ENCODE measurements at regions not wholly inside any gene's neighbourhood (a gene's known extent, or its start where the extent isn't known, plus 50 kb on each side); places are given as distances from the start of the nearest gene placed in this dataset.
"Not testable (repeated sequence)": the region's sequence is repeated elsewhere in the genome, so short reads cannot be mapped to it uniquely, and the experiment has no call there.

DNA sequence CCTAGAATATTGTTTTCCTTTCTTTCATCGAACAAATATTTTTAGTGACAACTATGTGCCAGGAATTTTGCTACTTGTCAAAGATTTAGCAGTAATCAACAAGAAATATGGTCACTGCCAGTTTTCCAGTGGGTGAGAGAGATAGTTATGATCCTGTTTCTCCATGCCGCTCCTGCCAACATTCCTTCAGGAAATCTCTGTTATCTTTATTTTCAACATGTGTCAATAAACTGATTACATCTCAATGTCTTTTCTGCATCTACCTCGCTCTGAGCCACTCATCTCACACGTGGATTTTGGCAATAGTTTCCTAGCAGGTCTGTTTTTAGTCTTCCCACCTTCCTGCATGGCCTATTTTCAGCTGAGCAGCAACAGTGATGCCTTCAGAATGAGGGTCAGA lies 650.0 kb upstream of the STXBP6 start:
- no peak for DNase-seq

DNA sequence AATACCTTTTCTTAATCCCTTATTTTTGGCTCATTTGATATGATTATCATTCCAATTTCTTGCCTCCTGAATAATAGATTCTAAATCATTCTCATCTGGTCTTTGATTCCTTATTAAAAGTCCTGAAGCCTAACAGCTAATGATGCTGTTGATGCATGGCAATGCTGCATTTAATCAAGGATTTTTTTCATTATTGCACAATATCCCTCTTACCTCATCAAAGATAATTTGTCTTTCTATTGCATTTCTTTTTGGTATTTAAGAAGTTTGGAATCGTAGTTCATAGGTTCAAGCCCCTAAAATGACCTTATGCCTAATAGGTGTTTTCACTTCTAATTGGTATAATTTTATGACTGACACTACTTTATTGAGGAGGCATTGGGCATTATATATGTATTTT lies 648.2 kb upstream of the STXBP6 start:
- DNase-seq: no peak

DNA sequence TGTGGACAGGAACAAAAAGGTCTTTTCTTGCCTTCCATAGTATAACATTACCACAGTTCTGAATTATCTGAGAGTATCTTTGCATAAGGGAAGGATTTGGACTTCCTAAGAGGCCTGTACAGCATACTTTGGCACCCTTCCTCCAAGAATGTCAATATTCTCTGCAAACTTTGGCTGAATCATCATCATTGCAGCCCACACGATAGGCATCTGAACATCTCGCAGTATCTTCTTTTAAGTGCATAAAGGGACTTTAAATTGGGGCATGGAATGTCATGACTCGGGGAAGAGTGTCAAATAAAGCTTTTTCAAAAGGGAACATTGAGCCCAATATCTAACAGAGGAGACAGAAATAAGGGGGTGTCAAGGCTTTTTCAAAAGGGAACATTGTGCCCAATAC lies 646.2 kb upstream of the STXBP6 start:
- no peak for DNase-seq

DNA sequence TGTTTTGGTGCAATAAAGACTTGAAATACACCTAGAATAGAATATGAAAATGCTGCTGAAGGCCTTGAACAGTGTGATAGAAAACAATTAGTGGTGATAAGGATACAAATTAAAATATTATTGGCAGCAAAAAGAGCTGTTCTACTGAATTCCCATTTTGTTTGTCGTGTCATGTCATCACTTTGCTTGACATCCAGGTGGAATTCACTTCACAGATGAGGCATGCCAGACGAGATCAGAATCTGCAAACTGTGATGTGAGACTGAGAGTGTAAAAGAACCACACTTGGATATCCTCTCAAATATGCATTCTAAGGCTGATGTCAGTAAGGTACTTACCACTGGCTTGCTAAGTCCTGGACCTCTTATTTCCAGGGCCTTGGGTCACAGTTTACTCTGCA lies 635.1 kb upstream of the STXBP6 start:
- no peak for DNase-seq

DNA sequence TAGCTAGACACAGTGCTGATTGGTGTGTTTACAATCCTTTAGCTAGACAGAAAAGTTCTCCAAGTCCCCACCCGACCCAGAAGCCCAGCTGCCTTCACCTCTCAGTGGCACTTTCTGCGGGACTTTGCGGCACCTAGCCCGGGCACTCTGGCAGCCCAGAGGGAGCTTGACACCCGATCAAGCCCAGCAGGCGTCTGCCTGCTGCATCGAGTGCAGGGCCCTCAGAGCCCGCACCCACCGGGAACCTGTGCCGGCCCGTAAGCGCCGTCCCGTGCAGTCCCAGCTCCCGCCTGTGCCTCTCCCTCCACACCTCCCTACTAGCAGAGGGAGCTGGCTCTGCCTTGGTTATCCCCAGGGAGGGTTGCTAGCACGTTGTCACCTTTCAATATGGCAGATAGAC lies 631.0 kb upstream of the STXBP6 start:
- no peak for DNase-seq

DNA sequence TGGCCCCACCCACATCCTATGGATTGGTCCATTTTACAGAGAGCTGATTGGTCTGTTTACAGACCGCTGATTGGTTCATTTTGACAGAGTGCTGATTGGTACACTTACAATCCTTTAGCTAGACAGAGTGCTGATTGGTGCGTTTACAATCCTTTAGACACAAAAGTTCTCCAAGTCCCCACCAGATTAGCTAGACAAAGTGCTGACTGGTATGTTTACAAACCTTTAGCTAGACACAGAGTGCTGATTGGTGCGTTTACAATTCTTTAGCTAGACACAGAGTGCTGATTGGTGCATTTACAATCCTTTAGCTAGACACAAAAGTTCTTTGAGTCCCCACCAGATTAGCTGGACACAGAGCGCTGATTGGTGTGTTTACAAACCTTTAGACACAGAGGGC lies 630.6 kb upstream of the STXBP6 start:
- not testable (repeated sequence) for DNase-seq

DNA sequence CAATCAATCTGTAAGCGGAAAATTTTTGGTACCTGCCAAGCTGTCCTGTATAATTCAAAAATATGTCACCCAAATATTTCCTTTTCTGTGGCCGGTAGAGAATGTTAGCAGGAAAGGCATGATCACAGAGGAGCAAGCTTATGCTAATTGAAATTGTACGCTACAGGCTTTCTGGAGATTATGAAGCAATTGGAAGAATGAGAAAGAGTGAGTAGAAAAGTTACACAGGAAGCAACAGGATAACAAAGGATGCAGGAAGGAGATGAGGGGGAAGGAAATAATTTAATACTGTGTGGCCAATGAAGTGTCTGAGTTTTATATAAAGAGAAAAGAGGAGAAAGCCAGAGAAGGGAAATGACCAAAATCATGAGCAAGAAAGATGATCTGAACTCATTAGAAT lies 627.2 kb upstream of the STXBP6 start:
- DNase-seq: no peak

DNA sequence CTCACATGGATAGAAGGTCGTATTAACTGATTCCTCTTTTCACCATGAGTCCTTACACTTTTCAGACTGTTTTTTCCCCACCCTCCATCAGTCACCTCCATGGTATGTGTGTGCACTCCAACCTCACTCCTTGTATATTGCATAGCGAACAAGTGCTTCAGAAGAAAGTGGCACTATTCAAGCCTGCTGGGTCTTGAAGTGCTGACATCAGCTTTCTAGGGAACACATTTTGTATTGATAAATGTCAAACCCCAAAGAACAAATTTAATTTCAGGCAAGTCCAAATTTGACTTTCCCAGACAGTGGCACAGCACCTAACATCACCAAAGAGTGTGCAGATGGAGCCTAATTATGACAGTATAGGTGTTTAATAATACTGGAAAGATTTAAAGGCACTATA lies 617.4 kb upstream of the STXBP6 start:
- no peak for DNase-seq

DNA sequence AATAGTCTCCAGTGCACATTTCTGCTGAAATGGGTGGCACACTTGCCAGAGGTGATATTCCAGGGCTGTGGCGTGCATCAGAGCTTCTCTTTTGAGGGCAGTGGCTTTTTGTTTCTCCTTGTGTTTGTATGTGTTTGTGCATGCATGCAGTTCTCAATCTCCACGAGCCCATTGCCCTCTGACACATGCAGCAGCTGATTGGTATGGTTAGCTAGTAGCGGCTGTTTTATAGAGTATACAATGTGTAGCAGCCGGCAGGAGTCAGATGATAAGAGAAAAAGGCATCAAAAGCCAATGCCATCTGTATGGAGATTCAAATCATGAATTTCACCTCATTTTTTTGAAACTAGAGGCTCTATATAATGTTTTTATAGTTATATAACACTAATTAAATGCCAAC lies 616.9 kb upstream of the STXBP6 start:
- DNase-seq: no peak

DNA sequence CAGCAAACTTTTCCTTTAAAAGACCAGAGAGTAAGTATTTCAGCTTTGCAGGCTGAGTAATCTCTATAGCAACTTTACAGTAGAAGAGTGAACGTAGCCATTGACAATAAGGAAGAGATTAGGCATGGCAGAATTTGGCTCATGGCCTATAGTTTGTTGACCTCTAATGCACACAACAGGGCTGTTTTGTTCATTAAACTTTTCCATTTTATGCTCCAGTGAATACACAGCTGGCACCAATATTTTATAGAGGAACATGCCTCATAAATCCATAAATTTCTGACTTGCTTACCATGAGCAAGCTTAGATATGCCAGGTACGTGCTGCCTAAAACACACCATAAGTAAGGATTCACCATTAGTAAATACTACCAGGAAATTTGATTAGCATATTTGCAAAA lies 609.0 kb upstream of the STXBP6 start:
- DNase-seq: no peak

DNA sequence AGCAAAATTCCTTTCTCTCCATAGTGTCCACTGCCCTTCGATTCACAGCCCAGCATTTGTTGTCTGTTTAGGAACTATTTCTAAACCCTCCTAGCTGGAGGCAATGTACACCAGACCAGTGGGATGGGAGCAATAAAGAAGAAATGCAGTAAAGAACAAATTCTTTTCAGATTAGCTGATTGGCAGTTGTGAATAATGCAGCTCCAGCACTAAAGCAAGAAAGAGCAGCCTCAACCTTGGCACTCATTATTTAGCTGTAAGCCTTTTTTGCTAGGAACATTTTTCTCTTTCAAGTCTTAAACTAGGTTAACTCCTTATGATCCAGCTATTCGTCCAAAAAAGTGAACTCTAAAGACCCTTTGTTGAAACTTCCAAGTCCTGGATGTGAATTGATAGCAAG lies 580.5 kb upstream of the STXBP6 start:
- no peak for DNase-seq

DNA sequence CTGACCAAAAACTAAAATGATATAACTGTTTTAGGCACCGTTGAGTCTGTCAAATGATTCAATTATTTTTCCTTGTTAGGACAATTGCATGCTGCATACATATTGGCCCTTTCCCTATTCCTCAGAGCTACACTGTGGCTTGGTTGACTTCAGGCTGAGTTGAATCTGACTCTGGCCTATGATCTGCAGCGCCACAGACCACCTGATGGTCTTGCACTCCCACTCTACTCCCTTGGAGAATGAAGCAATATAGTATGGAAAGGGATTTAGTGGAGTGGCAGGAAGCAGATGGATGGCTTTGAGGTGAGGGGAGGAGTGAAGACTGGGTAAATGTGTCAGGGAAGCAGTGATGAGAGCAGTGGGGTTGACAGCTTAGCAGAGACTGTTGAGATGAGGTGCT lies 579.0 kb upstream of the STXBP6 start:
- no peak for DNase-seq

DNA sequence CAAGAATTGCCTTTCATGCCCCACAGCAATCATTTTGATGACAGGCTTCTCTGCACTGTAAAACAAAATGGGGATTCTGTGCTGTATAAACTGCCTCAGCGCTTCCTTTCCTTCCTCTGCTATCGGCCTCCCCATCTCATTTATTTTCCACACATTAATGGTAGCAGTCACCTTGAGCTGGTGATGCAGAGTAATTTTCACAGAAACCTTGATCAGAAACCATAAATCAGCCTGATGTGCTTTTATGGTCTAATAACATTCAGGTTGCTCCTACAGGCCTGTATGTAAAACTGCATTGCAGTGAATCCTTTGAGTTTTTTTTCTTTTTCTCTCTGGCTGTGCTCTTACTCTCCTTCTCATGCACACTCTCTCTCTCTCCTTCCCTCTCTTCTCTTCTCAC lies 578.4 kb upstream of the STXBP6 start:
- DNase-seq: no peak

DNA sequence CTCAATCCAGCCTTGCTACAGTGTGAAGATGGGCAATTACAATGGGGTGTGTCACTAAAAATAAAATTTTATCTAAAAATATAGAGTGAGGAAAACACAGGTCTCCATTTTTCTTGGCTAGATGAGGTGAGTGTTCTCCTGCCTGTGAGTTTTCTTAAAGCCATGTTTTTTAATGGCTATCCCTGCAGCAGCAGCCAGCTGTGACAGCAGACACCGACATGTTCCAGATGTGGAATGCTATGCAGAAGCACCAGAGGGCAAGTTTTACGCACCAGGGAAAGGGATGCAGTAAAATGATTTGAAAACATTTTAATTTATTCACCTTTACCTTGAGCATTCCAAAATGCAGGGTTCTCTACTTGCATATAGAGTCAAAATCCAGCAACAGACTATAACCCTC lies 577.0 kb upstream of the STXBP6 start:
- no peak for DNase-seq

DNA sequence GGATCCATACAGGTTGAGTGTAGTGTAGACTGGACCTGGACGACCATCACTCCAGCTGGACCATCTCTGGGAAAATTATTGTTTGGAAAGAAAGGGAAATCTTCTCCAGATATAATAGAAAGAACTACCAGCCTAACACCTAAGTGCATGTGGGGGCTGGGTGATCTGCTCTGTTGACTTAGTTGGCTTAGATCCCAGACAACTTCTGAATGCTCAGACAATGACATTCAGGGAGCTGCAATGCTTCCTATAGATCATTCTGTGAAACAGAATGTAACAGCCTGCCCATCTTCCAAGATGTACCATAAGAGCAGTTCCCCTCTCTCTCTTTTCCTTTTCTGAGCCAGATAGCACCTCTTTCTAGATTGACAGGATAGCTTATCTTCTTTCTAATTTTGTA lies 572.8 kb upstream of the STXBP6 start:
- DNase-seq: no peak

DNA sequence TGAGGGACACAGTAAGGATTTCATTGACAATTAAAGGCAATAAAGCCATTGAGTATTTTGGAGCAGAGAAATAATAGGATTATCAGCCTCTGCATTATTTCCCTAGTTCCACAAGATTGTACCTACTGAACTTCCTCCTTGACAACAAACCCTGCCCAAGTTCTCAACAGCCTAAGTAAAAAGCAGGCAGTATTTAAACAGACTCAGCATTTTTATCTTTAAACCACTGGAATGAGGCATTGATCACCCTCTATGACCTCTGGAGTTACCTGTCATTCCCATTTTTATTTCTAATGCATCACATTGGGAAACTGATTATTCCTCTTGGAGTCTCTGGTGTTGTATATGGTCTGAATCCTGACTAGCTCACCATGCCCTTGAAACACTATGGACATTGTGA lies 570.6 kb upstream of the STXBP6 start:
- no peak for DNase-seq

DNA sequence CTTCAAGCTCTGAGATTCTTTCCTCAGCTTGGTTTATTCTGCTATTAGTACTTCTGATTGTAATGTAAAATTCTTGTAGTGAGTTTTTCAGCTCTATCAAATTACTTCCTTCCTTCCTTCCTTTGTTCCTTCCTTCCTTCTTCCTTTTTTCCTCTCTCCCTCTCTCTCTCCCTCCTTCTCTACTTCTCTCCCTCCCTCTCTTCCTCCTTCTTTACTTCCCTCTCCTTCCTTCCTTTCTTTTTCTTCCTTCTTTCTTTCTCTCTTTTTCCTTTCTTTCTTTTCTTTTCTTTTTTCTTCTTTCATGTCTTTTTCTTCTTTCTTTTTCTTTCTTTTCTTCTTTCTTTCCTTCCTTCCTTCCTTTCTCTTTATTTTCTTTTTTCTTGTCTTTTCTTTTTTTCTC lies 565.2 kb upstream of the STXBP6 start:
- DNase-seq: no peak

DNA sequence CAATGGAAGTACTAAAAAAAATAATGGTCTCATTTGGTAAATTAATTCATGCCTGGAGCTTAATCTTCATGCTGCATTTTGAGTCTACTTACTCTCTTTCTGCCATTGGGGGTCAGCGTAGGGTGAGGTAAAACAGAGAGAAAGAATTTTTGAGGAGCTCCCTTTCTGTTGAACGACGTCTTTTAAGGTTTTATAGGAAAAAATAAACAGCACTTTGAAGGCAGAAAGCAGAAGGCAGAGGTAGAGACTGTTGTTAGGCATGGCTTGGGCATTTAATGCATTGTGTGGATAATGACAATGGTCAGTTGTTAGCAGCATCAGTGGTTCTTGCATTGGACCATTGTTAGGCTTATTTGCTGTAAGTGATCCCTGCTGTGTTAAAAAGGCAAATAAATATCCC lies 557.2 kb upstream of the STXBP6 start:
- DNase-seq: no peak

DNA sequence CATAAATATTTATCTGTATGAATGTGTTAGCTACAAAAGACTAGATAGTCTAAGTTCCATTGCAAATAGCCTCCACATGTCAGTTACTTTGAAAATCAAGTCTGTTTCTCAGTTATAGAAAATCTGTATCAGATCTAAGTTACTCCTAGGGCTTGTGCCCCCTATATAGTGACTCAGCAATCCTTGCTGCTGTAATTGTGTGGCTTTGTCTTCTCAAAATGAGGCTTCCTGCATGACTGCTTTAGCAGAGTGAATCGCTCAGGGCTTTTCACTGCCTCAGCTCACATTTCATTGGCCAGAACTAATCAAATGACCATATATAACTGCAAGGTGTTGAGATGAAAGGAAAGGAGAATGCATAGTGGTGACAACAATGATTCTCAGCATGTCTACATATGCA lies 552.2 kb upstream of the STXBP6 start:
- no peak for DNase-seq

DNA sequence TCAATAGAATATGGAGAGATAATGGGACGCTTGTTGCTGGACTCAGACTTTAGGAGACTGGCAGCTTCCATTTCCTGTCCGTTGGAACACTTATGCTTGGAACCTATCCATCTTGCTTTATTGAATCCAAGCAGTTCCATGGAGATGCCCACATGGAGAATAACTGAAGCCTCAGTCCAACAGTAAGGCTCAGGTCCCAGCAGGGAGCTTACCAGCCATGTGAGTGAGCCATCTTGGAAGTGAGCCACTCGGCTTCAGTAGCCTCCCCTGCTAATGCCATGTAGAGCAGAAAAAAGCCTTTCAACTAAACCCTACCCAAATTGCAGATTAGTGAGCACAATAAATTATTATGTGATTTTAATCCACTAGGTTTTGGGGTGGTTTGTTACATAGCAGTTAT lies 538.8 kb upstream of the STXBP6 start:
- DNase-seq: no peak

DNA sequence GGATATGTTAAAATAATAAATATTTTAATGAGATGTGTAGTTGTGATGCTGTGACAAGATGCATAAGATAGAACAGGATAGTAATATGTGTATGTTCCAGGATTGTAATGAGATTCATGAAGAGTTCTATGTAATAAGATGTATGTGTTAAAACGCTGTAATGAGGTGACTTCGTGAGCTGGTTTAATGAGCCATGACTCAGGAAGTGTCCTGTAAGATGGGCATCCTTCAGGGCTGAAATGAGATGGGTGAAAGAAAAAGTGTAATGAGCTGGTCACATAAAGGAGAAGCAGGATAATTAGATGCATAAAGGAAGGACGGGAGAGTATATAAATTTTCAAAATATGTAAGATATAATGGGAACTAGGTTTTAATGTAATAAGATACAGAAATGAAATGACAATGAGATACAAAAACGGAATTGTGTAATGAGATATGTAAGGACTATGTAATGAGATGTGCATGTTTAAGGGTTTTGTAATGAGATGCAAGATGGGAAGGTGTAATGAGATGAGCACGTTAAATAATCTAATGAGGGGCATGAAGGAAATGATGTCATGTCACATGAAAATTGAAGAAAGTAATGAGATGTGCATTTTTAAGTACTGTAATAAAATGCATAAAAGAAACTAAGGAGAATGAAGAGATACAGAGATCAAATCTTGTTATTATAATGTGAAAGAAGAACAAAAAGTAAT lies 524.8 kb upstream of the STXBP6 start:
- DNase-seq: no peak

DNA sequence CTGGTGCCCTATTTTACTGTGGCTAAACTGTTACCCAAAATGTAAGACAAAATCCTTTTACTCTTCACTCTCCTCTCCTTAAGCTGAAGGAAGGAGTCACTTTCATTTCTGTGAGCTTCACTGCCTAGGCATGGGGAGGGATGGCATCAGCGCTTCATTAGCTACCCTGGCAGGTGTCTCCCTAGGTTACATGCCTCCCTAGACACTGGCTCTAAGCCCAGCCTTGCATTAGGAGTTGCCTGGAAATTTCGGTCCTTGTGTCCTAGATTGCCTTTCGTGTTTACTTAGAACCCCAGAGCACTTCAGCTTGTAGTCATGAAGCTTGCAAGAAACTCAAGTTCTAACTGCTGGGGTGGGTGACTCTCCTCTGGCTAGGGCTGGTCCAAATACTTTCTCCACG lies 520.5 kb upstream of the STXBP6 start:
- DNase-seq: no peak

DNA sequence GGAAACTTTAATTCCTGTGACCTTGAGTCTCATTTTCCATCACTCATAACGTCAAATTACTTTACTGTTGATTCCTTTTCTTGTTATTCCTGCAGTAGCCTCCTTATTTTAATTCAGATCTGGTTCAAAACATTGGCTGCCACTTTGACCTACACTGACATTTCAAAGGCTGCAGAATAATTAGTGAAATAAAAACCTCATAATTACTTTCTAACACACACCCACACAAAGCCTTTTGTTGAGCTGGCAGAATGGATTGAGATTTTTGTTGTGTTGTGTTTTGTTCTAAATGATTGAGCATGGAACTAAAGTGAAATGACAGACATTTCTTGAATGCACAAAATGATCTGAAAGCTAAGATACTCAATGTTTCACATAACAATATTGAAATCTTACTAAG lies 507.5 kb upstream of the STXBP6 start:
- no peak for DNase-seq

DNA sequence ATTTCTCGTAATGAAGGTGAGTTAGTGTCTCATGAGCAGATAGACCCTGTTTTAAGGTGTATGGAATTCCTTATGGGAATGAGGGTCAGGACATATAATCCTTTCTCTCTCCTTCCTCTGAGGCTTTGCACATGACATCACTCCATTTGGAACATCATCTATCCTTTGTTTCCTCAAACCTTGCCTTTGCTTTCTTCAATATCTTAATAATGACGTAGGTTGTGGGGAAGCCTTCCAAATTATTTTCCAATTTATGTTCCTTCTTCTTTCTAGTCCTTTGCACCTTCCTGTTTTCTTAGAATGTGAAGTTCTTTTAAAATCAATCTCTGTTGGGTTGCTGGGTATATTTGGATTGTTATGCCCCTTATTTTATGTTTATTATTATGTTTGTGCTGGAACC lies 502.9 kb upstream of the STXBP6 start:
- DNase-seq: no peak

DNA sequence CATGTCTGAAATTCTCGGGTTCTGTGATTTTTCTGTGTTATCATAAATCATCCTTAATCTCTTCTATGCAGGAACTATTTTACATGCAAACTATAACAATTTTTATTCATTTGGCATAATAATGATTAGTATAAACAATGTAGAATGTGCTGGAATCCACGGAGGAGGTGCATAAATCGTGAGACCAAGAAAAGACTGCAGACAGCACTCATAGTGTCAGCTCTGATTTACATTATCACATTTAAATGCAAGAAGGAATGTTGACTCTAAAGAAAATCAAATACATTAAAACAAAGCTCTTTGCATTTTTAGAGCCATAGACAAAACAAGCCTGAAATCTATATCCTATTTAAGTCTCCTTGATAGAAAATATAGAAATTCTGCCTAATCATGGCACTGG lies 501.7 kb upstream of the STXBP6 start:
- DNase-seq: no peak

DNA sequence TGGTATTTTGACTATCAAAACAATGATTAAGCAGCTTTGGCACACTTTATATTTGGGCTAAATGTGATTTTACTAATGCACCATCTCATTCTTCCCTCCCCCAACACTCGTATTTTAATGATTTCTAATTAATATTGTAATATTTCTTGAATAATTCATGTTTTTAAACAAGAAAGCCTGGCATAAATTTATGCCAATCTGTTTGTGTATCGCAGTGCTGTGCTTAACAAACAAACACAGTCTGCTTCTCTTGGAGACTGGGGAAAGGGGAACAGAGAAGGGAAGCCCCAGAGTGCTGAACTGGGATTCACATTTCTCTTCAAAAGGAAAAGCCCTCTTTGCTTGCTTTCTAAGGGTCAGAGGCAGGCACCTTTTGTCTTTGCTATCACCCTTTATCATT lies 496.9 kb upstream of the STXBP6 start:
- no peak for DNase-seq

Measured in stimulated activated CD4-positive, alpha-beta T cell treated with anti-CD3 and anti-CD28 coated beads, Interleukin-4, amount 100 ng/mL, for 4 hours (primary cell).